GM12874 (cell line): ENCODE measurements at regions not wholly inside any gene's neighbourhood (a gene's known extent, or its start where the extent isn't known, plus 50 kb on each side); places are given as distances from the start of the nearest gene placed in this dataset.
A peak's percentile ranks its signal among the peaks of the same experiment; 100 is the strongest.

ENCODE experiments used
- CTCF ChIP-seq: IDR thresholded peaks from 2 replicates; pipeline ENCODE4 v1.5.1; 2011; ENCODE audit warnings: low read depth, mild to moderate bottlenecking, control low read depth, low read length, moderate library complexity; ENCODE audit not compliant: insufficient read depth

- no peak for TF ChIP-seq CTCF
Measured at GRCh38 chr1:166221316-166221715, 54.5 kb upstream of the FAM78B start.

- TF ChIP-seq CTCF, result no peak
Measured at GRCh38 chr1:166233750-166234366, 67.1 kb upstream of the FAM78B start.

GRCh38 chr1:166235728-166236127 is 68.9 kb upstream of the FAM78B start:
- no peak for TF ChIP-seq CTCF

GRCh38 chr1:166237675-166238074 is 70.9 kb upstream of the FAM78B start:
- TF ChIP-seq CTCF, result no peak

GRCh38 chr1:166253076-166253779 is 86.4 kb upstream of the FAM78B start:
- no peak for TF ChIP-seq CTCF

GRCh38 chr1:166258017-166258416 is 91.2 kb upstream of the FAM78B start:
- TF ChIP-seq CTCF, result peak; percentile 22; the same call in 1 of the 2 replicates

GRCh38 chr1:166261511-166261910 is 94.7 kb upstream of the FAM78B start:
- TF ChIP-seq CTCF, result no peak
